H1 (cell line): ENCODE measurements at regions not wholly inside any gene's neighbourhood (a gene's known extent, or its start where the extent isn't known, plus 50 kb on each side); places are given as distances from the start of the nearest gene placed in this dataset.

ENCODE experiments used
- CTCF ChIA-PET: fragments of 300-600 bp; sonication (Branson Sonifier 250); formaldehyde crosslinking; loops from one replicate; lab custom pipeline; 2021; ENCODE audit not compliant: partially characterized antibody; lab: Charles Lee
- POLR2A ChIA-PET: fragments of 300-600 bp; sonication (Branson Sonifier 250); formaldehyde crosslinking; loops from one replicate; lab custom pipeline; 2021; ENCODE audit warnings: inconsistent platforms; ENCODE audit not compliant: partially characterized antibody; lab: Charles Lee
- DNase-seq, 2 experiments: peaks; one replicate each; pipeline versions ENCODE4 v3.0.0 to v3.0.0-alpha.2; 2010 to 2022; ENCODE audit warnings: low spot score in 2 of 2, low read depth in 1 of 2, mixed read lengths in 1 of 2
- FAIRE-seq: peaks from 2 replicates; lab custom pipeline; 2011; peaks lifted over from hg19 to GRCh38; lab: Jason Lieb, UNC
- H2AFZ ChIP-seq: 2 replicates; pipeline ENCODE4 v1.8.1; 2012; ENCODE audit warnings: low read length, inconsistent platforms
- H2AK5ac ChIP-seq: 2 replicates; pipeline ENCODE4 v1.6.1; 2013; ENCODE audit warnings: low read depth, low read length
- H2BK120ac ChIP-seq: replicated peaks from 2 replicates; pipeline ENCODE3; 2013; ENCODE audit warnings: low read depth, low read length, inconsistent platforms
- H2BK12ac ChIP-seq: 2 replicates; pipeline ENCODE4 v1.6.1; 2013; ENCODE audit warnings: low read depth, low read length
- H2BK15ac ChIP-seq: 2 replicates; pipeline ENCODE4 v1.6.1; 2013; ENCODE audit warnings: low read length
- H2BK20ac ChIP-seq: 2 replicates; pipeline ENCODE4 v1.6.1; 2013; ENCODE audit warnings: low read length
- H2BK5ac ChIP-seq: 2 replicates; pipeline ENCODE4 v1.6.1; 2013; ENCODE audit warnings: low read depth, low read length
- H3K14ac ChIP-seq: 2 replicates; pipeline ENCODE4 v1.6.1; 2013; ENCODE audit warnings: inconsistent platforms; ENCODE audit not compliant: insufficient read length
- H3K18ac ChIP-seq: 2 replicates; pipeline ENCODE4 v1.6.1; 2013; ENCODE audit warnings: low read length; ENCODE audit errors: extremely low read depth
- H3K23ac ChIP-seq: 2 replicates; pipeline ENCODE4 v1.6.1; 2013; ENCODE audit warnings: inconsistent platforms; ENCODE audit not compliant: insufficient read length
- H3K23me2 ChIP-seq: 2 replicates; pipeline ENCODE4 v1.6.1; 2013; ENCODE audit warnings: low read depth, low read length
- H3K27ac ChIP-seq: 2 replicates; pipeline ENCODE4 v1.6.1; 2011; ENCODE audit warnings: low read depth, low read length, inconsistent platforms
- H3K27me3 ChIP-seq, 4 experiments: replicated peaks in 1 of 4; 1 replicate in 1 of 4; 2 replicates in 3 of 4; pipeline versions ENCODE4 v1.6.1 to v1.8.1; 2011 to 2013; ENCODE audit warnings: low read length in 3 of 4, mild to moderate bottlenecking in 3 of 4, inconsistent platforms in 2 of 4, mixed read lengths in 2 of 4, moderate library complexity in 1 of 4; ENCODE audit not compliant: control insufficient read depth in 3 of 4, insufficient read depth in 3 of 4; ENCODE audit errors: extremely low read depth in 1 of 4
- H3K36me3 ChIP-seq, 4 experiments: 2 replicates each; pipeline versions ENCODE4 v1.6.1 to v1.8.1; 2011 to 2013; ENCODE audit warnings: mild to moderate bottlenecking in 4 of 4, low read length in 3 of 4, moderate library complexity in 2 of 4, control low read depth in 1 of 4, inconsistent platforms in 1 of 4; ENCODE audit not compliant: insufficient read depth in 4 of 4, control insufficient read depth in 2 of 4
- H3K4ac ChIP-seq: replicated peaks from 2 replicates; pipeline ENCODE3; 2013; ENCODE audit warnings: low read length, low read depth, mixed read lengths, inconsistent platforms; ENCODE audit not compliant: insufficient read length
- H3K4me1 ChIP-seq, 4 experiments: replicated peaks in 1 of 4; 1 replicate in 1 of 4; 2 replicates in 3 of 4; pipeline versions ENCODE4 v1.6.1 to v1.8.1; 2011 to 2013; ENCODE audit warnings: low read length in 3 of 4, inconsistent platforms in 2 of 4, mixed read lengths in 1 of 4; ENCODE audit not compliant: insufficient read depth in 4 of 4, control insufficient read depth in 3 of 4
- H3K4me2 ChIP-seq, 2 experiments: 2 replicates each; pipeline versions ENCODE4 v1.6.1 to v1.8.1; 2011 to 2013; ENCODE audit warnings: low read depth in 2 of 2, low read length in 2 of 2, control low read depth in 1 of 2, inconsistent platforms in 1 of 2, mild to moderate bottlenecking in 1 of 2; ENCODE audit not compliant: insufficient read depth in 1 of 2
- H3K4me3 ChIP-seq, 4 experiments: fragments of 200-600, 300-600 bp in 1 of 4; sonication (generic), shearing (Covaris generic), sonication (Bioruptor Twin) in 1 of 4; 2 replicates each; pipeline versions ENCODE4 v1.5.1 to v1.8.1; 2011 to 2016; ENCODE audit warnings: low read length in 4 of 4, low read depth in 3 of 4, control low read depth in 2 of 4, inconsistent platforms in 2 of 4, mild to moderate bottlenecking in 2 of 4, mixed read lengths in 1 of 4, moderate library complexity in 1 of 4; ENCODE audit not compliant: insufficient read depth in 2 of 4; ENCODE audit errors: extremely low read depth in 1 of 4
- H3K56ac ChIP-seq: replicated peaks from 2 replicates; pipeline ENCODE3; 2013; ENCODE audit warnings: low read depth, mild to moderate bottlenecking, mixed read lengths, low read length, inconsistent platforms; ENCODE audit not compliant: insufficient read length
- H3K79me1 ChIP-seq: 2 replicates; pipeline ENCODE4 v1.6.1; 2013; ENCODE audit warnings: low read depth, low read length, control low read depth
- H3K79me2 ChIP-seq, 2 experiments: 2 replicates each; pipeline versions ENCODE4 v1.6.1 to v1.8.1; 2012 to 2013; ENCODE audit warnings: low read length in 2 of 2, mild to moderate bottlenecking in 2 of 2, inconsistent platforms in 1 of 2; ENCODE audit not compliant: insufficient read depth in 2 of 2, control insufficient read depth in 1 of 2
- H3K9ac ChIP-seq, 4 experiments: replicated peaks in 1 of 4; 1 replicate in 1 of 4; 2 replicates in 3 of 4; pipeline versions ENCODE4 v1.6.1 to v1.8.1; 2011 to 2013; ENCODE audit warnings: low read depth in 3 of 4, low read length in 3 of 4, control low read depth in 2 of 4, mild to moderate bottlenecking in 2 of 4, moderate library complexity in 2 of 4, inconsistent platforms in 1 of 4; ENCODE audit errors: extremely low read depth in 1 of 4
- H3K9me3 ChIP-seq, 2 experiments: 2 replicates each; pipeline versions ENCODE4 v1.6.1 to v1.8.1; 2012 to 2013; ENCODE audit warnings: mild to moderate bottlenecking in 2 of 2, moderate library complexity in 2 of 2, control low read depth in 1 of 2, inconsistent platforms in 1 of 2, low read depth in 1 of 2, low read length in 1 of 2, mixed read lengths in 1 of 2; ENCODE audit not compliant: insufficient read depth in 2 of 2
- H4K20me1 ChIP-seq, 2 experiments: replicated peaks in 1 of 2; 2 replicates each; pipeline versions ENCODE3 to v1.8.1; 2011 to 2013; ENCODE audit warnings: inconsistent platforms in 2 of 2, low read length in 2 of 2, mild to moderate bottlenecking in 1 of 2; ENCODE audit not compliant: insufficient read depth in 2 of 2, control insufficient read depth in 1 of 2
- H4K5ac ChIP-seq: 2 replicates; pipeline ENCODE4 v1.6.1; 2013; ENCODE audit warnings: low read length, low read depth, mixed read lengths, inconsistent platforms; ENCODE audit not compliant: insufficient read length
- H4K8ac ChIP-seq: 2 replicates; pipeline ENCODE4 v1.8.0; 2013; ENCODE audit warnings: mild to moderate bottlenecking, moderate library complexity, low read length, inconsistent platforms; ENCODE audit not compliant: insufficient read depth; ENCODE audit errors: extremely low read depth
- H4K91ac ChIP-seq: replicated peaks from 2 replicates; pipeline ENCODE3; 2013; ENCODE audit warnings: low read length, mixed read lengths, inconsistent platforms; ENCODE audit not compliant: insufficient read length
- ASH2L ChIP-seq: fragments of 200-600, 300-600 bp; sonication (generic); IDR thresholded peaks from one replicate; pipeline ENCODE4 v1.7.1; 2017; ENCODE audit warnings: low read length
- CHD2 ChIP-seq: IDR thresholded peaks from 2 replicates; pipeline ENCODE4 v1.6.1; 2012; ENCODE audit warnings: low read length, improper control_type of control experiment
- CREB1 ChIP-seq: IDR thresholded peaks from 2 replicates; pipeline ENCODE4 v1.6.1; 2012; ENCODE audit warnings: inconsistent platforms
- CTCF ChIP-seq, 3 experiments: IDR thresholded peaks; 1 replicate in 2 of 3; 2 replicates in 1 of 3; pipeline versions ENCODE4 v1.5.1 to v1.6.1; 2011; ENCODE audit warnings: low read length in 3 of 3, mild to moderate bottlenecking in 3 of 3, inconsistent platforms in 2 of 3, low read depth in 1 of 3, moderate library complexity in 1 of 3; ENCODE audit not compliant: insufficient read depth in 1 of 3; ENCODE audit errors: control extremely low read depth in 1 of 3
- EP300 ChIP-seq, 2 experiments: IDR thresholded peaks; 1 replicate in 1 of 2; 2 replicates in 1 of 2; pipeline ENCODE4 v1.6.1; 2011 to 2012; ENCODE audit warnings: low read depth in 2 of 2, low read length in 2 of 2, mild to moderate bottlenecking in 2 of 2, borderline replicate concordance in 1 of 2, inconsistent platforms in 1 of 2, moderate library complexity in 1 of 2
- FOSL1 ChIP-seq: IDR thresholded peaks from 2 replicates; pipeline ENCODE4 v1.6.1; 2011; ENCODE audit warnings: mild to moderate bottlenecking, low read depth, low read length, moderate library complexity; ENCODE audit not compliant: insufficient read depth
- KDM5A ChIP-seq: fragments of 200-600 bp; IDR thresholded peaks from 2 replicates; pipeline ENCODE4 v1.7.1; 2012; ENCODE audit warnings: mild to moderate bottlenecking, low read length, inconsistent platforms, mixed read lengths
- NRF1 ChIP-seq: IDR thresholded peaks from 2 replicates; pipeline ENCODE4 v1.6.1; 2011; ENCODE audit warnings: mild to moderate bottlenecking, low read depth, low read length, improper control_type of control experiment
- PHF8 ChIP-seq: fragments of 200-600 bp; sonication (generic); conservative IDR thresholded peaks from 2 replicates; pipeline ENCODE4 v1.7.1; 2012; ENCODE audit warnings: low read depth, mild to moderate bottlenecking, inconsistent platforms, low read length, moderate library complexity
- POLR2A ChIP-seq, 2 experiments: IDR thresholded peaks; 1 replicate in 1 of 2; 2 replicates in 1 of 2; pipeline ENCODE4 v1.6.1; 2011; ENCODE audit warnings: low read depth in 2 of 2, low read length in 2 of 2, mild to moderate bottlenecking in 2 of 2; ENCODE audit errors: control extremely low read depth in 1 of 2
- POU5F1 ChIP-seq: IDR thresholded peaks from 2 replicates; pipeline ENCODE4 v1.6.1; 2011; ENCODE audit warnings: low read depth, mild to moderate bottlenecking, low read length, moderate library complexity
- SUZ12 ChIP-seq: fragments of 200-600 bp; sonication (generic); IDR thresholded peaks from 2 replicates; pipeline ENCODE4 v1.6.1; 2012; ENCODE audit warnings: mild to moderate bottlenecking, inconsistent platforms, low read length, moderate library complexity, mixed read lengths
- TAF7 ChIP-seq: optimal IDR thresholded peaks from 2 replicates; pipeline ENCODE3; 2011; ENCODE audit warnings: low read depth, mild to moderate bottlenecking, inconsistent platforms, low read length, moderate library complexity, borderline replicate concordance
- TCF12 ChIP-seq: IDR thresholded peaks from 2 replicates; pipeline ENCODE4 v1.6.1; 2011; ENCODE audit warnings: low read depth, mild to moderate bottlenecking, low read length
- WGBS, 2 experiments: shearing (Covaris generic) in 1 of 2; methylation state at CpG; one replicate each; pipeline versions ENCODE4 v1.1.6 to v1.1.7; 2013 to 2015; ENCODE audit warnings: low lambda C conversion rate in 2 of 2, mixed read lengths in 2 of 2, inconsistent platforms in 1 of 2, low coverage in 1 of 2, missing lambda C conversion rate in 1 of 2; ENCODE audit not compliant: insufficient replicate concordance in 2 of 2, insufficient coverage in 1 of 2, insufficient read length in 1 of 2; ENCODE audit errors: extremely low coverage in 1 of 2, missing lambda C conversion rate in 1 of 2; 5-methylcytosine and 5-hydroxymethylcytosine counted together

- DNase-seq (no peak), FAIRE-seq (no peak)
- WGBS, 2 experiments = 89% methylated on average over 6 of the region's 6 CpGs; no CpG with 5 or more reads in 1 of the 2 experiments
- Histone ChIP-seq H3K27me3 (no peaks in the 10 kb centered on the region), H2BK120ac (no peak overlapping the region), H2BK15ac (no peak overlapping the region), H4K5ac (no peak overlapping the region), H3K4me3 (no peak overlapping the region), H2AK5ac (no peak overlapping the region), H3K23ac (no peak overlapping the region), H3K23me2 (no peaks in the 10 kb centered on the region), H3K4me2 (no peak overlapping the region), H3K79me1 (no peaks in the 10 kb centered on the region), H2BK12ac (no peak overlapping the region), H3K9ac (no peak overlapping the region), H3K27ac (no peak overlapping the region), H3K79me2 (no peaks in the 10 kb centered on the region), H4K20me1 (no peaks in the 10 kb centered on the region), H3K18ac (no peak overlapping the region), H2AFZ (no peak overlapping the region), H3K4me1 (no peaks in the 10 kb centered on the region), H3K56ac (no peak overlapping the region), H2BK20ac (no peak overlapping the region), H3K9me3 (no peaks in the 10 kb centered on the region), H3K36me3 (no peaks in the 10 kb centered on the region), H3K4ac (no peak overlapping the region), H3K14ac (no peak overlapping the region), H2BK5ac (no peak overlapping the region), H4K91ac (no peak overlapping the region), H4K8ac (no peak overlapping the region)
- ChIA-PET CTCF (no interaction called here), POLR2A (interaction anchor here (0.7 kb wide), 1 partner anchor 41 kb away, joined by 3 read pairs; no protein-coding TSS in a partner anchor)
- TF ChIP-seq NRF1 = no peak
- TF ChIP-seq CTCF (IDR thresholded peaks at IDR 0.05; ENCODE audit: control extremely low read depth in 1 of 3, insufficient read depth in 1 of 3, low read depth in 1 of 3, low read length in 3 of 3) = no peak
- no peak for TF ChIP-seq PHF8
- no peak for TF ChIP-seq KDM5A
- no peak for TF ChIP-seq TCF12
- TF ChIP-seq POU5F1 = no peak
- TF ChIP-seq TAF7 = no peak
- no peak for TF ChIP-seq CREB1
- TF ChIP-seq SUZ12 = no peak
- no peak for TF ChIP-seq FOSL1
- TF ChIP-seq CHD2 = no peak
- no peak for TF ChIP-seq ASH2L
- no peak for TF ChIP-seq EP300 (IDR thresholded peaks at IDR 0.05; ENCODE audit: borderline replicate concordance in 1 of 2, low read depth in 2 of 2, low read length in 2 of 2)
- TF ChIP-seq POLR2A (IDR thresholded peaks at IDR 0.05; ENCODE audit: control extremely low read depth in 1 of 2, low read depth in 2 of 2, low read length in 2 of 2) = no peak
Measured at GRCh38 chr10:27607591-27607990, 103.5 kb downstream of the RAB18 start.
